ENCODE measurements at regions not wholly inside any gene's neighbourhood (a gene's known extent, or its start where the extent isn't known, plus 50 kb on each side); places are given as distances from the start of the nearest gene placed in this dataset.

- TF ChIP-seq CTCF (conservative IDR thresholded peaks at IDR 0.05 in 1 of 2, IDR thresholded peaks at IDR 0.05 in 1 of 2; ENCODE audit: low read depth in 1 of 2, low read length in 2 of 2) (no peak), EZH2 (IDR thresholded peaks at IDR 0.05; ENCODE audit: low read length, missing control alignments) (no peak)
Measured at GRCh38 chr3:164620423-164620822, 457.9 kb downstream of the SI start.
